B cell (primary cell): ENCODE measurements at regions not wholly inside any gene's neighbourhood (a gene's known extent, or its start where the extent isn't known, plus 50 kb on each side); places are given as distances from the start of the nearest gene placed in this dataset.
A peak's percentile ranks its signal among the peaks of the same experiment; 100 is the strongest.

ENCODE experiments used
- CTCF ChIP-seq: fragments of 200-600 bp; IDR thresholded peaks from one replicate; pipeline ENCODE4 v1.8.0; 2022; ENCODE audit warnings: antibody characterized with exemption, mild to moderate bottlenecking
- EZH2 ChIP-seq: IDR thresholded peaks from 2 replicates; pipeline ENCODE4 v1.6.1; 2012; ENCODE audit warnings: borderline replicate concordance, low read depth, mild to moderate bottlenecking, moderate library complexity, low read length; ENCODE audit not compliant: insufficient read depth, poor library complexity, severe bottlenecking

- TF ChIP-seq CTCF (no peak), EZH2 (peak; percentile 89)
Measured at GRCh38 chr4:41881981-41882624, 53.1 kb upstream of the TMEM33 start.
